H1 (cell line): ENCODE measurements at regions not wholly inside any gene's neighbourhood (a gene's known extent, or its start where the extent isn't known, plus 50 kb on each side); places are given as distances from the start of the nearest gene placed in this dataset.

Source experiments
- CTCF ChIA-PET: fragments of 300-600 bp; sonication (Branson Sonifier 250); formaldehyde crosslinking; loops from one replicate; lab custom pipeline; 2021; ENCODE audit not compliant: partially characterized antibody; lab: Charles Lee
- POLR2A ChIA-PET: fragments of 300-600 bp; sonication (Branson Sonifier 250); formaldehyde crosslinking; loops from one replicate; lab custom pipeline; 2021; ENCODE audit warnings: inconsistent platforms; ENCODE audit not compliant: partially characterized antibody; lab: Charles Lee
- DNase-seq, 2 experiments: peaks; one replicate each; pipeline versions ENCODE4 v3.0.0 to v3.0.0-alpha.2; 2010 to 2022; ENCODE audit warnings: low spot score in 2 of 2, low read depth in 1 of 2, mixed read lengths in 1 of 2
- FAIRE-seq: peaks from 2 replicates; lab custom pipeline; 2011; peaks lifted over from hg19 to GRCh38; lab: Jason Lieb, UNC
- H2AFZ ChIP-seq: 2 replicates; pipeline ENCODE4 v1.8.1; 2012; ENCODE audit warnings: low read length, inconsistent platforms
- H2AK5ac ChIP-seq: 2 replicates; pipeline ENCODE4 v1.6.1; 2013; ENCODE audit warnings: low read depth, low read length
- H2BK120ac ChIP-seq: replicated peaks from 2 replicates; pipeline ENCODE3; 2013; ENCODE audit warnings: low read depth, low read length, inconsistent platforms
- H2BK12ac ChIP-seq: 2 replicates; pipeline ENCODE4 v1.6.1; 2013; ENCODE audit warnings: low read depth, low read length
- H2BK15ac ChIP-seq: 2 replicates; pipeline ENCODE4 v1.6.1; 2013; ENCODE audit warnings: low read length
- H2BK20ac ChIP-seq: 2 replicates; pipeline ENCODE4 v1.6.1; 2013; ENCODE audit warnings: low read length
- H2BK5ac ChIP-seq: 2 replicates; pipeline ENCODE4 v1.6.1; 2013; ENCODE audit warnings: low read depth, low read length
- H3K14ac ChIP-seq: 2 replicates; pipeline ENCODE4 v1.6.1; 2013; ENCODE audit warnings: inconsistent platforms; ENCODE audit not compliant: insufficient read length
- H3K18ac ChIP-seq: 2 replicates; pipeline ENCODE4 v1.6.1; 2013; ENCODE audit warnings: low read length; ENCODE audit errors: extremely low read depth
- H3K23ac ChIP-seq: 2 replicates; pipeline ENCODE4 v1.6.1; 2013; ENCODE audit warnings: inconsistent platforms; ENCODE audit not compliant: insufficient read length
- H3K23me2 ChIP-seq: 2 replicates; pipeline ENCODE4 v1.6.1; 2013; ENCODE audit warnings: low read depth, low read length
- H3K27ac ChIP-seq: 2 replicates; pipeline ENCODE4 v1.6.1; 2011; ENCODE audit warnings: low read depth, low read length, inconsistent platforms
- H3K27me3 ChIP-seq, 4 experiments: replicated peaks in 1 of 4; 1 replicate in 1 of 4; 2 replicates in 3 of 4; pipeline versions ENCODE4 v1.6.1 to v1.8.1; 2011 to 2013; ENCODE audit warnings: low read length in 3 of 4, mild to moderate bottlenecking in 3 of 4, inconsistent platforms in 2 of 4, mixed read lengths in 2 of 4, moderate library complexity in 1 of 4; ENCODE audit not compliant: control insufficient read depth in 3 of 4, insufficient read depth in 3 of 4; ENCODE audit errors: extremely low read depth in 1 of 4
- H3K36me3 ChIP-seq, 4 experiments: 2 replicates each; pipeline versions ENCODE4 v1.6.1 to v1.8.1; 2011 to 2013; ENCODE audit warnings: mild to moderate bottlenecking in 4 of 4, low read length in 3 of 4, moderate library complexity in 2 of 4, control low read depth in 1 of 4, inconsistent platforms in 1 of 4; ENCODE audit not compliant: insufficient read depth in 4 of 4, control insufficient read depth in 2 of 4
- H3K4ac ChIP-seq: replicated peaks from 2 replicates; pipeline ENCODE3; 2013; ENCODE audit warnings: low read length, low read depth, mixed read lengths, inconsistent platforms; ENCODE audit not compliant: insufficient read length
- H3K4me1 ChIP-seq, 4 experiments: replicated peaks in 1 of 4; 1 replicate in 1 of 4; 2 replicates in 3 of 4; pipeline versions ENCODE4 v1.6.1 to v1.8.1; 2011 to 2013; ENCODE audit warnings: low read length in 3 of 4, inconsistent platforms in 2 of 4, mixed read lengths in 1 of 4; ENCODE audit not compliant: insufficient read depth in 4 of 4, control insufficient read depth in 3 of 4
- H3K4me2 ChIP-seq, 2 experiments: 2 replicates each; pipeline versions ENCODE4 v1.6.1 to v1.8.1; 2011 to 2013; ENCODE audit warnings: low read depth in 2 of 2, low read length in 2 of 2, control low read depth in 1 of 2, inconsistent platforms in 1 of 2, mild to moderate bottlenecking in 1 of 2; ENCODE audit not compliant: insufficient read depth in 1 of 2
- H3K4me3 ChIP-seq, 4 experiments: fragments of 200-600, 300-600 bp in 1 of 4; sonication (generic), shearing (Covaris generic), sonication (Bioruptor Twin) in 1 of 4; 2 replicates each; pipeline versions ENCODE4 v1.5.1 to v1.8.1; 2011 to 2016; ENCODE audit warnings: low read length in 4 of 4, low read depth in 3 of 4, control low read depth in 2 of 4, inconsistent platforms in 2 of 4, mild to moderate bottlenecking in 2 of 4, mixed read lengths in 1 of 4, moderate library complexity in 1 of 4; ENCODE audit not compliant: insufficient read depth in 2 of 4; ENCODE audit errors: extremely low read depth in 1 of 4
- H3K56ac ChIP-seq: replicated peaks from 2 replicates; pipeline ENCODE3; 2013; ENCODE audit warnings: low read depth, mild to moderate bottlenecking, mixed read lengths, low read length, inconsistent platforms; ENCODE audit not compliant: insufficient read length
- H3K79me1 ChIP-seq: 2 replicates; pipeline ENCODE4 v1.6.1; 2013; ENCODE audit warnings: low read depth, low read length, control low read depth
- H3K79me2 ChIP-seq, 2 experiments: 2 replicates each; pipeline versions ENCODE4 v1.6.1 to v1.8.1; 2012 to 2013; ENCODE audit warnings: low read length in 2 of 2, mild to moderate bottlenecking in 2 of 2, inconsistent platforms in 1 of 2; ENCODE audit not compliant: insufficient read depth in 2 of 2, control insufficient read depth in 1 of 2
- H3K9ac ChIP-seq, 4 experiments: replicated peaks in 1 of 4; 1 replicate in 1 of 4; 2 replicates in 3 of 4; pipeline versions ENCODE4 v1.6.1 to v1.8.1; 2011 to 2013; ENCODE audit warnings: low read depth in 3 of 4, low read length in 3 of 4, control low read depth in 2 of 4, mild to moderate bottlenecking in 2 of 4, moderate library complexity in 2 of 4, inconsistent platforms in 1 of 4; ENCODE audit errors: extremely low read depth in 1 of 4
- H3K9me3 ChIP-seq, 2 experiments: 2 replicates each; pipeline versions ENCODE4 v1.6.1 to v1.8.1; 2012 to 2013; ENCODE audit warnings: mild to moderate bottlenecking in 2 of 2, moderate library complexity in 2 of 2, control low read depth in 1 of 2, inconsistent platforms in 1 of 2, low read depth in 1 of 2, low read length in 1 of 2, mixed read lengths in 1 of 2; ENCODE audit not compliant: insufficient read depth in 2 of 2
- H4K20me1 ChIP-seq, 2 experiments: replicated peaks in 1 of 2; 2 replicates each; pipeline versions ENCODE3 to v1.8.1; 2011 to 2013; ENCODE audit warnings: inconsistent platforms in 2 of 2, low read length in 2 of 2, mild to moderate bottlenecking in 1 of 2; ENCODE audit not compliant: insufficient read depth in 2 of 2, control insufficient read depth in 1 of 2
- H4K5ac ChIP-seq: 2 replicates; pipeline ENCODE4 v1.6.1; 2013; ENCODE audit warnings: low read length, low read depth, mixed read lengths, inconsistent platforms; ENCODE audit not compliant: insufficient read length
- H4K8ac ChIP-seq: 2 replicates; pipeline ENCODE4 v1.8.0; 2013; ENCODE audit warnings: mild to moderate bottlenecking, moderate library complexity, low read length, inconsistent platforms; ENCODE audit not compliant: insufficient read depth; ENCODE audit errors: extremely low read depth
- H4K91ac ChIP-seq: replicated peaks from 2 replicates; pipeline ENCODE3; 2013; ENCODE audit warnings: low read length, mixed read lengths, inconsistent platforms; ENCODE audit not compliant: insufficient read length
- CBX8 ChIP-seq: fragments of 300-800, 300-1000 bp; sonication (generic); IDR thresholded peaks from 2 replicates; pipeline ENCODE4 v1.7.1; 2016; ENCODE audit warnings: low read depth, low read length, borderline replicate concordance
- JUN ChIP-seq: IDR thresholded peaks from 2 replicates; pipeline ENCODE4 v1.6.1; 2011; ENCODE audit warnings: low read depth, mild to moderate bottlenecking, improper control_type of control experiment, low read length
- MAX ChIP-seq: IDR thresholded peaks from 2 replicates; pipeline ENCODE4 v1.6.1; 2012; ENCODE audit warnings: inconsistent platforms
- RAD21 ChIP-seq, 2 experiments: IDR thresholded peaks in 1 of 2; conservative IDR thresholded peaks in 1 of 2; 2 replicates each; pipeline ENCODE4 v1.6.1; 2011; ENCODE audit warnings: low read depth in 2 of 2, low read length in 2 of 2, improper control_type of control experiment in 1 of 2, inconsistent platforms in 1 of 2, mild to moderate bottlenecking in 1 of 2, moderate library complexity in 1 of 2
- SP2 ChIP-seq: IDR thresholded peaks from 2 replicates; pipeline ENCODE4 v1.6.1; 2012; ENCODE audit warnings: mild to moderate bottlenecking, low read length, inconsistent platforms
- SP4 ChIP-seq: IDR thresholded peaks from 2 replicates; pipeline ENCODE4 v1.6.1; 2012; ENCODE audit warnings: low read length, inconsistent platforms
- USF2 ChIP-seq: IDR thresholded peaks from 2 replicates; pipeline ENCODE4 v1.6.1; 2011; ENCODE audit warnings: low read length, improper control_type of control experiment
- WGBS, 2 experiments: shearing (Covaris generic) in 1 of 2; methylation state at CpG; one replicate each; pipeline versions ENCODE4 v1.1.6 to v1.1.7; 2013 to 2015; ENCODE audit warnings: low lambda C conversion rate in 2 of 2, mixed read lengths in 2 of 2, inconsistent platforms in 1 of 2, low coverage in 1 of 2, missing lambda C conversion rate in 1 of 2; ENCODE audit not compliant: insufficient replicate concordance in 2 of 2, insufficient coverage in 1 of 2, insufficient read length in 1 of 2; ENCODE audit errors: extremely low coverage in 1 of 2, missing lambda C conversion rate in 1 of 2; 5-methylcytosine and 5-hydroxymethylcytosine counted together

GRCh38 chr17:20920815-20921199 lies 122.0 kb downstream of the USP22 start:
- H3K14ac ChIP-seq = no peak overlapping the region
- no peaks in the 10 kb centered on the region; a peak in 1 of 7 replicates for H3K4me1 ChIP-seq
- H2BK120ac ChIP-seq = no peak overlapping the region
- H2AFZ ChIP-seq = no peak overlapping the region
- H3K4ac ChIP-seq = no peak overlapping the region
- no peaks in the 10 kb centered on the region for H3K79me1 ChIP-seq
- no peak for TF ChIP-seq CBX8
- no peak for TF ChIP-seq SP4
- no peak for TF ChIP-seq JUN
- TF ChIP-seq USF2 = no peak
- no peak for TF ChIP-seq MAX
- no peak for TF ChIP-seq SP2
- TF ChIP-seq RAD21 (IDR thresholded peaks at IDR 0.05 in 1 of 2, conservative IDR thresholded peaks at IDR 0.05 in 1 of 2; ENCODE audit: low read depth in 2 of 2, low read length in 2 of 2) = no peak
- DNase-seq = no peak
- H3K9ac ChIP-seq = no peak overlapping the region
- H3K36me3 ChIP-seq = 0 out of 8 replicates have a peak, but pooled peaks cover 0 to 6% (median 0%) of the 10 kb centered on the region in 4 experiments
- peaks cover 1 to 3% of the 10 kb centered on the region in 2 experiments for H4K20me1 ChIP-seq
- no peaks in the 10 kb centered on the region for H3K9me3 ChIP-seq
- H4K91ac ChIP-seq = no peak overlapping the region
- no peak overlapping the region for H3K27ac ChIP-seq
- ChIA-PET CTCF (interaction anchor here (0.9 kb wide), 1 partner anchor 19 kb away, joined by 3 read pairs; no protein-coding TSS in a partner anchor), POLR2A (no interaction called here)
- no peak overlapping the region for H4K5ac ChIP-seq
- no peak overlapping the region for H4K8ac ChIP-seq
- no peaks in the 10 kb centered on the region for H3K27me3 ChIP-seq
- FAIRE-seq = no peak
- H3K4me2 ChIP-seq = no peak overlapping the region
- no peak overlapping the region for H2AK5ac ChIP-seq
- H2BK15ac ChIP-seq = no peak overlapping the region
- H3K23me2 ChIP-seq = no peaks in the 10 kb centered on the region
- no peak overlapping the region for H2BK20ac ChIP-seq
- H2BK12ac ChIP-seq = no peak overlapping the region
- no peak overlapping the region for H3K56ac ChIP-seq
- H3K23ac ChIP-seq = no peak overlapping the region
- no peak overlapping the region for H2BK5ac ChIP-seq
- WGBS, 2 experiments = 52% methylated on average over 1 of the region's 1 CpG; no CpG with 5 or more reads in 1 of the 2 experiments
- peaks cover 0 to 7% of the 10 kb centered on the region in 2 experiments; a peak in 1 of 4 replicates for H3K79me2 ChIP-seq
- no peak overlapping the region for H3K4me3 ChIP-seq
- no peak overlapping the region for H3K18ac ChIP-seq
